Endothelial cell of umbilical vein (primary cell): ENCODE measurements at regions not wholly inside any gene's neighbourhood (a gene's known extent, or its start where the extent isn't known, plus 50 kb on each side); places are given as distances from the start of the nearest gene placed in this dataset.

ENCODE experiments used
- BruUV-seq: library from RNA; stranded (reverse); fragments of 400-500 nt; replicated peaks from 2 replicates; lab custom pipeline; 2021; lab: Mats Ljungman, UMichigan
- CTCF ChIA-PET: fragments of 300-600, 350-600 bp; sonication (Branson Sonifier 250); formaldehyde crosslinking; loops from one replicate; lab custom pipeline; 2021; ENCODE audit warnings: antibody characterized with exemption, inconsistent platforms; lab: Charles Lee
- POLR2A ChIA-PET: fragments of 300-600, 350-600 bp; sonication (Branson Sonifier 250); formaldehyde crosslinking; loops from one replicate; lab custom pipeline; 2021; ENCODE audit warnings: antibody characterized with exemption, inconsistent platforms; lab: Charles Lee
- DNase-seq: peaks from one replicate; pipeline ENCODE4 v3.0.0-alpha.2; 2011; ENCODE audit warnings: low read depth, low spot score
- FAIRE-seq: peaks from 2 replicates; lab custom pipeline; 2011; peaks lifted over from hg19 to GRCh38; lab: Jason Lieb, UNC
- H2AFZ ChIP-seq: 2 replicates; pipeline ENCODE4 v1.6.0; 2012; ENCODE audit warnings: low read depth, low read length, control low read depth, inconsistent platforms
- H3K27ac ChIP-seq: 2 replicates; pipeline ENCODE4 v1.5.1; 2011; ENCODE audit warnings: low read depth, mild to moderate bottlenecking, control low read depth, low read length, moderate library complexity; ENCODE audit not compliant: insufficient read depth
- H3K27me3 ChIP-seq, 2 experiments: 2 replicates each; pipeline versions ENCODE4 v1.6.0 to v1.6.1; 2011; ENCODE audit warnings: low read length in 2 of 2, mixed read lengths in 1 of 2; ENCODE audit not compliant: control insufficient read depth in 2 of 2, insufficient read depth in 2 of 2
- H3K36me3 ChIP-seq, 2 experiments: 2 replicates in 1 of 2; 3 replicates in 1 of 2; pipeline ENCODE4 v1.5.1; 2011; ENCODE audit warnings: low read length in 2 of 2, mild to moderate bottlenecking in 1 of 2, moderate library complexity in 1 of 2; ENCODE audit not compliant: control insufficient read depth in 2 of 2, insufficient read depth in 2 of 2; ENCODE audit errors: extremely low read depth in 1 of 2
- H3K4me1 ChIP-seq: 3 replicates; pipeline ENCODE4 v1.5.1; 2011; ENCODE audit warnings: mild to moderate bottlenecking, low read length; ENCODE audit not compliant: control insufficient read depth, insufficient read depth; ENCODE audit errors: extremely low read depth
- H3K4me2 ChIP-seq: 2 replicates; pipeline ENCODE4 v1.6.1; 2011; ENCODE audit warnings: low read length, control low read depth, mixed read lengths; ENCODE audit not compliant: insufficient read depth
- H3K4me3 ChIP-seq, 3 experiments: fragments of 200-600 bp in 1 of 3; sonication (generic), shearing (Covaris generic) in 1 of 3; replicated peaks in 1 of 3; 2 replicates each; pipeline ENCODE4 v1.5.1; 2011 to 2016; ENCODE audit warnings: control low read depth in 3 of 3, low read length in 3 of 3, mild to moderate bottlenecking in 2 of 3, inconsistent platforms in 1 of 3, low read depth in 1 of 3, moderate library complexity in 1 of 3; ENCODE audit not compliant: insufficient read depth in 1 of 3
- H3K79me2 ChIP-seq: 2 replicates; pipeline ENCODE4 v1.6.0; 2012; ENCODE audit warnings: low read length, inconsistent platforms; ENCODE audit not compliant: control insufficient read depth, insufficient read depth
- H3K9ac ChIP-seq: replicated peaks from 2 replicates; pipeline ENCODE3; 2011; ENCODE audit warnings: low read length, control low read depth; ENCODE audit not compliant: insufficient read depth; ENCODE audit errors: extremely low read depth
- H3K9me1 ChIP-seq: replicated peaks from 3 replicates; pipeline ENCODE4 v1.6.0; 2011; ENCODE audit warnings: mild to moderate bottlenecking, low read length; ENCODE audit not compliant: control insufficient read depth, insufficient read depth; ENCODE audit errors: extremely low read depth
- H3K9me3 ChIP-seq: replicated peaks from 2 replicates; pipeline ENCODE4 v1.5.1; 2012; ENCODE audit warnings: low read length, inconsistent platforms; ENCODE audit not compliant: control insufficient read depth, insufficient read depth
- H4K20me1 ChIP-seq: replicated peaks from 2 replicates; pipeline ENCODE3; 2011; ENCODE audit warnings: mild to moderate bottlenecking, low read length; ENCODE audit not compliant: control insufficient read depth, insufficient read depth; ENCODE audit errors: extremely low read depth
- EZH2 ChIP-seq: IDR thresholded peaks from 2 replicates; pipeline ENCODE4 v1.6.1; 2012; ENCODE audit warnings: borderline replicate concordance, low read depth, mild to moderate bottlenecking, moderate library complexity, low read length, inconsistent platforms; ENCODE audit not compliant: severe bottlenecking
- FOS ChIP-seq: IDR thresholded peaks from 2 replicates; pipeline ENCODE4 v1.6.1; 2011; ENCODE audit warnings: mild to moderate bottlenecking, low read length, moderate library complexity, borderline replicate concordance; ENCODE audit not compliant: insufficient read depth
- GATA2 ChIP-seq: IDR thresholded peaks from 2 replicates; pipeline ENCODE4 v1.7.0; 2011; ENCODE audit warnings: low read depth, mild to moderate bottlenecking, moderate library complexity, mixed read lengths, low read length; ENCODE audit not compliant: insufficient read length, insufficient read depth
- JUN ChIP-seq: IDR thresholded peaks from 2 replicates; pipeline ENCODE4 v1.6.1; 2011; ENCODE audit warnings: borderline replicate concordance, low read depth; ENCODE audit not compliant: insufficient read length, insufficient read depth
- MAX ChIP-seq: IDR thresholded peaks from 2 replicates; pipeline ENCODE4 v1.6.1; 2011; ENCODE audit not compliant: insufficient read depth, insufficient read length
- MYC ChIP-seq: IDR thresholded peaks from one replicate; pipeline ENCODE4 v1.6.1; 2011; ENCODE audit warnings: mild to moderate bottlenecking, low read depth, low read length
- POLR2A ChIP-seq: IDR thresholded peaks from 2 replicates; pipeline ENCODE4 v1.6.1; 2012; ENCODE audit warnings: low read depth, mild to moderate bottlenecking, control low read depth, low read length
- POLR2AphosphoS5 ChIP-seq: IDR thresholded peaks from 2 replicates; pipeline ENCODE4 v1.6.1; 2012; ENCODE audit warnings: low read depth, mild to moderate bottlenecking, control low read depth, low read length, moderate library complexity; ENCODE audit not compliant: insufficient read depth
- dilution Hi-C: fragments of 300-500 bp; cut with MboI; formaldehyde crosslinking; loops from one replicate; pipeline ENCODE4 v1.15.0; 2019; ENCODE audit warnings: low sequenced_read_pairs; ENCODE audit not compliant: extremely low pct_ligation_motif_present
- intact Hi-C: fragments of 100-400 bp; cut with micrococcal nuclease; formaldehyde crosslinking; loops from one replicate; pipeline ENCODE4 v1.10.0; 2022
- TF ChIP-seq, protein P1 (sequence below), 2 donors: IDR thresholded peaks; 1 replicate in 1 of 2; 2 replicates in 1 of 2; pipeline ENCODE4 v1.5.1; 2011; ENCODE audit warnings: low read length in 2 of 2, mild to moderate bottlenecking in 2 of 2, moderate library complexity in 2 of 2, control low read depth in 1 of 2, inconsistent platforms in 1 of 2, low read depth in 1 of 2; ENCODE audit not compliant: insufficient read depth in 1 of 2; ENCODE audit errors: extremely low read depth in 1 of 2

DNA sequence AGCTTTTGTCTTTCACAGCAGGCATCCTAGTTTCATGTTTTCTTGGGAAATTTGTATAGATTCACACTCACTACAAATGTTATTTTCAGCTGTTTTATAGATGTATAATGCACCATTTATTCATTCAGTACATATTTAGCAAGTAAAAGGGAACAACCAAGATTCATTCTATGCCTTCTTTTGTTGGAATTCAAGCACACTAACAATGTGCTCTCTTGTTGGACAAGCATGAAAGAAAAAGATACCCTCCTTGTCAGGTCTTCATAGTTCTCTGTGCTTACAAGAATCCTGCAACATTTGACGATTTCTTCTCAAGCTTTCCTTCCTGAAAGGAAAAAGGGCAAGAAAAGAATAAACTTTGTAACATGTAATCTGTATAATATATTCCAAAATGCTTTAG, 456.0 kb downstream of the USP25 start:
- no peaks in the 10 kb centered on the region for H3K79me2 ChIP-seq
- peaks cover 13% of the 10 kb centered on the region for H3K4me1 ChIP-seq
- no TSS peak for BruUV-seq
- dilution Hi-C loops, result no loop called here
- H3K4me2 ChIP-seq, result no peak overlapping the region
- FAIRE-seq (no peak), DNase-seq (peak; percentile 23)
- H2AFZ ChIP-seq, result no peak overlapping the region
- H3K9me1 ChIP-seq, result no peaks in the 10 kb centered on the region
- H3K9ac ChIP-seq, result no peak overlapping the region
- H3K9me3 ChIP-seq, result no peaks in the 10 kb centered on the region
- H3K27me3 ChIP-seq, result no peaks in the 10 kb centered on the region
- H3K4me3 ChIP-seq, result no peak overlapping the region
- intact Hi-C loops, result no loop called here
- TF ChIP-seq MAX (no peak), MYC (no peak), EZH2 (no peak), POLR2A (no peak), GATA2 (no peak), JUN (no peak), FOS (no peak), POLR2AphosphoS5 (no peak)
- TF ChIP-seq, protein P1, sequence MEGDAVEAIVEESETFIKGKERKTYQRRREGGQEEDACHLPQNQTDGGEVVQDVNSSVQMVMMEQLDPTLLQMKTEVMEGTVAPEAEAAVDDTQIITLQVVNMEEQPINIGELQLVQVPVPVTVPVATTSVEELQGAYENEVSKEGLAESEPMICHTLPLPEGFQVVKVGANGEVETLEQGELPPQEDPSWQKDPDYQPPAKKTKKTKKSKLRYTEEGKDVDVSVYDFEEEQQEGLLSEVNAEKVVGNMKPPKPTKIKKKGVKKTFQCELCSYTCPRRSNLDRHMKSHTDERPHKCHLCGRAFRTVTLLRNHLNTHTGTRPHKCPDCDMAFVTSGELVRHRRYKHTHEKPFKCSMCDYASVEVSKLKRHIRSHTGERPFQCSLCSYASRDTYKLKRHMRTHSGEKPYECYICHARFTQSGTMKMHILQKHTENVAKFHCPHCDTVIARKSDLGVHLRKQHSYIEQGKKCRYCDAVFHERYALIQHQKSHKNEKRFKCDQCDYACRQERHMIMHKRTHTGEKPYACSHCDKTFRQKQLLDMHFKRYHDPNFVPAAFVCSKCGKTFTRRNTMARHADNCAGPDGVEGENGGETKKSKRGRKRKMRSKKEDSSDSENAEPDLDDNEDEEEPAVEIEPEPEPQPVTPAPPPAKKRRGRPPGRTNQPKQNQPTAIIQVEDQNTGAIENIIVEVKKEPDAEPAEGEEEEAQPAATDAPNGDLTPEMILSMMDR (IDR thresholded peaks at IDR 0.05; ENCODE audit: extremely low read depth in 1 of 2, insufficient read depth in 1 of 2, low read depth in 1 of 2, low read length in 2 of 2), result no peak
- ChIA-PET POLR2A (no interaction called here), CTCF (interaction anchor here (1.9 kb wide), 2 partner anchors 10 to 103 kb away, joined by 7 to 15 read pairs; no protein-coding TSS in a partner anchor)
- no peaks in the 10 kb centered on the region for H4K20me1 ChIP-seq
- no peaks in the 10 kb centered on the region for H3K36me3 ChIP-seq
- no peak overlapping the region for H3K27ac ChIP-seq
